ENCODE measurements at regions not wholly inside any gene's neighbourhood (a gene's known extent, or its start where the extent isn't known, plus 50 kb on each side); places are given as distances from the start of the nearest gene placed in this dataset.

GRCh38 chr4:26105337-26105736 is 191.3 kb downstream of the SMIM20 start:
- no peaks in the 10 kb centered on the region for H3K9me3 Mint-ChIP-seq
- no peak for ATAC-seq
- no peak for DNase-seq
- no peaks in the 10 kb centered on the region for H3K4me1 Mint-ChIP-seq (ENCODE audit: low read depth)
- no peaks in the 10 kb centered on the region for H3K36me3 Mint-ChIP-seq (ENCODE audit: insufficient read depth)
- H3K4me3 Mint-ChIP-seq, result no peak overlapping the region
- H3K27me3 Mint-ChIP-seq (ENCODE audit: low read depth), result peaks cover 2% of the 10 kb centered on the region

- peaks cover 2% of the 10 kb centered on the region for H3K27me3 Mint-ChIP-seq (ENCODE audit: low read depth)
- peaks cover under 1% of the 10 kb centered on the region for H3K9me3 Mint-ChIP-seq
- no peak overlapping the region for H3K4me3 Mint-ChIP-seq
- no peaks in the 10 kb centered on the region for H3K36me3 Mint-ChIP-seq (ENCODE audit: insufficient read depth)
- H3K4me1 Mint-ChIP-seq (ENCODE audit: low read depth), result no peaks in the 10 kb centered on the region
- DNase-seq, result no peak
- ATAC-seq, result no peak
These were observed 192.0 kb downstream of the SMIM20 start for GRCh38 chr4:26105815-26106699.

GRCh38 chr4:26106776-26107175 is 192.8 kb downstream of the SMIM20 start:
- no peaks in the 10 kb centered on the region for H3K36me3 Mint-ChIP-seq (ENCODE audit: insufficient read depth)
- DNase-seq (no peak), ATAC-seq (no peak)
- H3K4me3 Mint-ChIP-seq, result no peak overlapping the region
- no peaks in the 10 kb centered on the region for H3K4me1 Mint-ChIP-seq (ENCODE audit: low read depth)
- peaks cover 5% of the 10 kb centered on the region for H3K9me3 Mint-ChIP-seq
- peaks cover 3% of the 10 kb centered on the region for H3K27me3 Mint-ChIP-seq (ENCODE audit: low read depth)

- H3K36me3 Mint-ChIP-seq (ENCODE audit: insufficient read depth), result no peaks in the 10 kb centered on the region
- no peak overlapping the region for H3K4me3 Mint-ChIP-seq
- no peaks in the 10 kb centered on the region for H3K4me1 Mint-ChIP-seq (ENCODE audit: low read depth)
- ATAC-seq (no peak), DNase-seq (no peak)
- peaks cover 6% of the 10 kb centered on the region for H3K9me3 Mint-ChIP-seq
- peaks cover 5% of the 10 kb centered on the region for H3K27me3 Mint-ChIP-seq (ENCODE audit: low read depth)
These were observed 194.0 kb downstream of the SMIM20 start for GRCh38 chr4:26108054-26108453.

GRCh38 chr4:26110493-26110892 is 196.5 kb downstream of the SMIM20 start:
- H3K9me3 Mint-ChIP-seq, result peaks cover 12% of the 10 kb centered on the region
- DNase-seq, result no peak

GRCh38 chr4:26113339-26113940 is 199.4 kb downstream of the SMIM20 start:
- no peak overlapping the region for H3K4me3 Mint-ChIP-seq
- peaks cover 3% of the 10 kb centered on the region for H3K27me3 Mint-ChIP-seq (ENCODE audit: low read depth)
- no peaks in the 10 kb centered on the region for H3K36me3 Mint-ChIP-seq (ENCODE audit: insufficient read depth)

More at GRCh38 chr4:26110493-26110892, 196.5 kb downstream of the SMIM20 start:
- Mint-ChIP-seq H3K27me3 (ENCODE audit: low read depth) (peaks cover 3% of the 10 kb centered on the region), H3K4me1 (ENCODE audit: low read depth) (no peaks in the 10 kb centered on the region), H3K4me3 (no peak overlapping the region), H3K36me3 (ENCODE audit: insufficient read depth) (no peaks in the 10 kb centered on the region)
- no peak for ATAC-seq

GRCh38 chr4:26116057-26116456 is 202.0 kb downstream of the SMIM20 start:
- no peak for ATAC-seq
- H3K4me1 Mint-ChIP-seq (ENCODE audit: low read depth), result no peaks in the 10 kb centered on the region
- no peak overlapping the region for H3K4me3 Mint-ChIP-seq
- H3K27me3 Mint-ChIP-seq (ENCODE audit: low read depth), result peaks cover 4% of the 10 kb centered on the region
- H3K9me3 Mint-ChIP-seq, result peaks cover 11% of the 10 kb centered on the region
- no peak for DNase-seq
- no peaks in the 10 kb centered on the region for H3K36me3 Mint-ChIP-seq (ENCODE audit: insufficient read depth)

More at GRCh38 chr4:26113339-26113940, 199.4 kb downstream of the SMIM20 start:
- ATAC-seq (no peak), DNase-seq (no peak)
- H3K4me1 Mint-ChIP-seq (ENCODE audit: low read depth), result no peaks in the 10 kb centered on the region
- peaks cover 12% of the 10 kb centered on the region for H3K9me3 Mint-ChIP-seq

GRCh38 chr4:26120098-26120825 is 200.6 kb upstream of the RBPJ start:
- Mint-ChIP-seq H3K4me1 (ENCODE audit: low read depth) (no peaks in the 10 kb centered on the region), H3K9me3 (no peaks in the 10 kb centered on the region), H3K4me3 (no peak overlapping the region), H3K27me3 (ENCODE audit: low read depth) (peaks cover 1% of the 10 kb centered on the region), H3K36me3 (ENCODE audit: insufficient read depth) (no peaks in the 10 kb centered on the region)
- ATAC-seq, result no peak
- no peak for DNase-seq

- no peaks in the 10 kb centered on the region for H3K36me3 Mint-ChIP-seq (ENCODE audit: insufficient read depth)
- no peak for DNase-seq
- no peaks in the 10 kb centered on the region for H3K9me3 Mint-ChIP-seq
- no peak for ATAC-seq
- peaks cover 1% of the 10 kb centered on the region for H3K27me3 Mint-ChIP-seq (ENCODE audit: low read depth)
- H3K4me1 Mint-ChIP-seq (ENCODE audit: low read depth), result peaks cover 10% of the 10 kb centered on the region
- no peak overlapping the region for H3K4me3 Mint-ChIP-seq
These were observed 198.1 kb upstream of the RBPJ start for GRCh38 chr4:26122690-26123089.

- H3K27me3 Mint-ChIP-seq (ENCODE audit: low read depth), result no peaks in the 10 kb centered on the region
These were observed 196.0 kb upstream of the RBPJ start for GRCh38 chr4:26124753-26125321.

GRCh38 chr4:26126143-26126718 is 194.6 kb upstream of the RBPJ start:
- no peaks in the 10 kb centered on the region for H3K27me3 Mint-ChIP-seq (ENCODE audit: low read depth)

More at GRCh38 chr4:26124753-26125321, 196.0 kb upstream of the RBPJ start:
- Mint-ChIP-seq H3K36me3 (ENCODE audit: insufficient read depth) (no peaks in the 10 kb centered on the region), H3K9me3 (peaks cover 8% of the 10 kb centered on the region), H3K4me3 (no peak overlapping the region), H3K4me1 (ENCODE audit: low read depth) (peaks cover 10% of the 10 kb centered on the region)
- no peak for DNase-seq
- no peak for ATAC-seq

GRCh38 chr4:26126994-26127393 is 193.8 kb upstream of the RBPJ start:
- H3K4me3 Mint-ChIP-seq, result no peak overlapping the region
- no peak for DNase-seq
- H3K27me3 Mint-ChIP-seq (ENCODE audit: low read depth), result no peaks in the 10 kb centered on the region

More at GRCh38 chr4:26126143-26126718, 194.6 kb upstream of the RBPJ start:
- Mint-ChIP-seq H3K4me1 (ENCODE audit: low read depth) (peaks cover 21% of the 10 kb centered on the region), H3K4me3 (no peak overlapping the region), H3K36me3 (ENCODE audit: insufficient read depth) (no peaks in the 10 kb centered on the region), H3K9me3 (peaks cover 8% of the 10 kb centered on the region)
- ATAC-seq, result no peak
- no peak for DNase-seq

GRCh38 chr4:26127851-26128337 is 192.9 kb upstream of the RBPJ start:
- Mint-ChIP-seq H3K36me3 (ENCODE audit: insufficient read depth) (no peaks in the 10 kb centered on the region), H3K4me3 (no peak overlapping the region), H3K9me3 (peaks cover 8% of the 10 kb centered on the region), H3K4me1 (ENCODE audit: low read depth) (peaks cover 38% of the 10 kb centered on the region), H3K27me3 (ENCODE audit: low read depth) (no peaks in the 10 kb centered on the region)
- DNase-seq (no peak), ATAC-seq (no peak)

More at GRCh38 chr4:26126994-26127393, 193.8 kb upstream of the RBPJ start:
- H3K9me3 Mint-ChIP-seq, result peaks cover 8% of the 10 kb centered on the region
- ATAC-seq, result no peak
- H3K36me3 Mint-ChIP-seq (ENCODE audit: insufficient read depth), result no peaks in the 10 kb centered on the region
- H3K4me1 Mint-ChIP-seq (ENCODE audit: low read depth), result peaks cover 29% of the 10 kb centered on the region

- Mint-ChIP-seq H3K36me3 (ENCODE audit: insufficient read depth) (no peaks in the 10 kb centered on the region), H3K4me3 (no peak overlapping the region), H3K9me3 (peaks cover 8% of the 10 kb centered on the region), H3K4me1 (ENCODE audit: low read depth) (peaks cover 47% of the 10 kb centered on the region), H3K27me3 (ENCODE audit: low read depth) (no peaks in the 10 kb centered on the region)
- ATAC-seq (peak; percentile 53 to 59), DNase-seq (no peak)
These were observed 190.6 kb upstream of the RBPJ start for GRCh38 chr4:26130173-26130572.
